ENCODE measurements at regions not wholly inside any gene's neighbourhood (a gene's known extent, or its start where the extent isn't known, plus 50 kb on each side); places are given as distances from the start of the nearest gene placed in this dataset.

- no peak overlapping the region for H3K4me3 ChIP-seq (ENCODE audit: low read length)
- TF ChIP-seq, protein P1, sequence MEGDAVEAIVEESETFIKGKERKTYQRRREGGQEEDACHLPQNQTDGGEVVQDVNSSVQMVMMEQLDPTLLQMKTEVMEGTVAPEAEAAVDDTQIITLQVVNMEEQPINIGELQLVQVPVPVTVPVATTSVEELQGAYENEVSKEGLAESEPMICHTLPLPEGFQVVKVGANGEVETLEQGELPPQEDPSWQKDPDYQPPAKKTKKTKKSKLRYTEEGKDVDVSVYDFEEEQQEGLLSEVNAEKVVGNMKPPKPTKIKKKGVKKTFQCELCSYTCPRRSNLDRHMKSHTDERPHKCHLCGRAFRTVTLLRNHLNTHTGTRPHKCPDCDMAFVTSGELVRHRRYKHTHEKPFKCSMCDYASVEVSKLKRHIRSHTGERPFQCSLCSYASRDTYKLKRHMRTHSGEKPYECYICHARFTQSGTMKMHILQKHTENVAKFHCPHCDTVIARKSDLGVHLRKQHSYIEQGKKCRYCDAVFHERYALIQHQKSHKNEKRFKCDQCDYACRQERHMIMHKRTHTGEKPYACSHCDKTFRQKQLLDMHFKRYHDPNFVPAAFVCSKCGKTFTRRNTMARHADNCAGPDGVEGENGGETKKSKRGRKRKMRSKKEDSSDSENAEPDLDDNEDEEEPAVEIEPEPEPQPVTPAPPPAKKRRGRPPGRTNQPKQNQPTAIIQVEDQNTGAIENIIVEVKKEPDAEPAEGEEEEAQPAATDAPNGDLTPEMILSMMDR (IDR thresholded peaks at IDR 0.05; ENCODE audit: insufficient read depth, low read depth, low read length, missing control alignments) = no peak
- no peak for DNase-seq (ENCODE audit: low read depth)
Observed at GRCh38 chr5:30104872-30105596, 1088.5 kb upstream of the CDH6 start.

- H3K4me3 ChIP-seq (ENCODE audit: low read length) = no peak overlapping the region
- TF ChIP-seq, protein P1 (IDR thresholded peaks at IDR 0.05; ENCODE audit: insufficient read depth, low read depth, low read length, missing control alignments) = no peak
- DNase-seq (ENCODE audit: low read depth) = no peak
Observed at GRCh38 chr5:30103452-30104202, 1089.9 kb upstream of the CDH6 start.

DNA sequence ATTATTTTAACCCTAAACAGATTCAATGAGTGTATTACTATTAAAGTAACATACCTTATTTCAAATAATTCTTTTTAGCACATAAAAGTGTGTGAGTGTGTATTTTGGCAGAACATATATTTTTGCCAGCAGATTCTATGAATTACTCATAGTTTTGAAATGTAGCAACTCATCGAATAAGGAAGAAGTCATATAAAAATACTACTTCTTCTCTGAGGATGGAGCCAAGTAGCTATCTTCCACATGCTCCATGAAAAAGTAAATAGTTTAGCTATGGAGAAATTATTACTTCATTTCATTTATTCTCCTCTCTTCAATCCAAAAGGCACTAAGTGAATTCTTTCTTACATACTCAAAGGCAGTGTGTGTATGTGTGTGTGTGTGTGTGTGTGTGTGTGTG is 1090.4 kb upstream of the CDH6 start:
- H3K4me3 ChIP-seq (ENCODE audit: low read length) = no peak overlapping the region
- DNase-seq (ENCODE audit: low read depth) = peak; percentile 14
- TF ChIP-seq, protein P1 (IDR thresholded peaks at IDR 0.05; ENCODE audit: insufficient read depth, low read depth, low read length, missing control alignments) = no peak

GRCh38 chr5:30102185-30102584 is 1091.3 kb upstream of the CDH6 start:
- H3K4me3 ChIP-seq (ENCODE audit: low read length) = no peak overlapping the region
- no peak for DNase-seq (ENCODE audit: low read depth)
- TF ChIP-seq, protein P1 (IDR thresholded peaks at IDR 0.05; ENCODE audit: insufficient read depth, low read depth, low read length, missing control alignments) = no peak

DNA sequence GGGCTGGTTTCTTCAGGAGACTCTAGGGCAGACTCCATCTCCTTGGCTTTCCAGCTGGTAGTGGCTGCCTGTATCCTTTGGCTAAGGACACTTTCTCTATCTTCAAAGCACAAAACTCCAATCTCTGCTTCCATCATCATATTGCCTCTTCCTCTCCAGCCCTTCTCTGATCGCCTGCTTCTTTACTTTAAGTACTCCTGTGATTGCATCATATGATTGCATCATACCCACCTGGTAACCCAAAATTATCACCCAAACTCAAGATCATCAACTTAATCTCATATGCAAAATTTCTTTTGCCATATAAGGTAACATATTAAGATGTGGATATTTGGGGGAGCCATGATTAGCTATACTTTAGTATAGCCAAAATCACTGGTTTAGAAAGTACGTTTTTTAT is 1092.6 kb upstream of the CDH6 start:
- DNase-seq (ENCODE audit: low read depth) = peak; percentile 3
- no peak overlapping the region for H3K4me3 ChIP-seq (ENCODE audit: low read length)
- TF ChIP-seq, protein P1 (IDR thresholded peaks at IDR 0.05; ENCODE audit: insufficient read depth, low read depth, low read length, missing control alignments) = no peak

GRCh38 chr5:30100148-30100713 is 1093.3 kb upstream of the CDH6 start:
- TF ChIP-seq, protein P1 (IDR thresholded peaks at IDR 0.05; ENCODE audit: insufficient read depth, low read depth, low read length, missing control alignments) = no peak
- H3K4me3 ChIP-seq (ENCODE audit: low read length) = no peak overlapping the region
- DNase-seq (ENCODE audit: low read depth) = no peak

Data from epithelial cell of esophagus (primary cell).